Neural progenitor cell (in vitro differentiated cells): ENCODE measurements at regions not wholly inside any gene's neighbourhood (a gene's known extent, or its start where the extent isn't known, plus 50 kb on each side); places are given as distances from the start of the nearest gene placed in this dataset.

Experiments used
- CTCF ChIP-seq: fragments of 200-600 bp; sonication (generic); IDR thresholded peaks from 2 replicates; pipeline ENCODE4 v1.5.1; 2017; ENCODE audit warnings: antibody characterized with exemption, mild to moderate bottlenecking
- EZH2 ChIP-seq: fragments of 200-600 bp; sonication (generic); IDR thresholded peaks from 2 replicates; pipeline ENCODE4 v1.6.1; 2017; ENCODE audit warnings: antibody characterized with exemption, mild to moderate bottlenecking, moderate library complexity
- EZH2phosphoT487 ChIP-seq: fragments of 200-600 bp; sonication (generic); IDR thresholded peaks from 2 replicates; pipeline ENCODE4 v1.6.1; 2017; ENCODE audit warnings: antibody characterized with exemption

- TF ChIP-seq CTCF: no peak
- TF ChIP-seq EZH2: no peak
- no peak for TF ChIP-seq EZH2phosphoT487
Measured at GRCh38 chr9:107723015-107723414, 233.4 kb upstream of the KLF4 start.
